Left kidney (tissue), 1 donor: ENCODE measurements at regions not wholly inside any gene's neighbourhood (a gene's known extent, or its start where the extent isn't known, plus 50 kb on each side); places are given as distances from the start of the nearest gene placed in this dataset.

Experiments
- DNase-seq: peaks from one replicate; pipeline ENCODE4 v3.0.0-alpha.2; 2013

GRCh38 chr1:200252531-200252930, 157.3 kb downstream of the ZNF281 start:
- DNase-seq, result no peak

- no peak for DNase-seq
These were observed 159.4 kb downstream of the ZNF281 start for GRCh38 chr1:200250469-200250868.

GRCh38 chr1:200248541-200248940, 161.3 kb downstream of the ZNF281 start:
- no peak for DNase-seq

GRCh38 chr1:200247518-200247917, 162.3 kb downstream of the ZNF281 start:
- peak; percentile 29 for DNase-seq

- DNase-seq, result no peak
These were observed 164.4 kb downstream of the ZNF281 start for GRCh38 chr1:200245473-200245872.

GRCh38 chr1:200243042-200243437, 166.8 kb downstream of the ZNF281 start:
- no peak for DNase-seq

GRCh38 chr1:200242110-200243041, 167.5 kb downstream of the ZNF281 start:
- DNase-seq, result peak; percentile 33

- no peak for DNase-seq
These were observed 169.2 kb downstream of the ZNF281 start for GRCh38 chr1:200240656-200241055.

GRCh38 chr1:200238311-200238710, 171.5 kb downstream of the ZNF281 start:
- no peak for DNase-seq

GRCh38 chr1:200237066-200237465, 172.8 kb downstream of the ZNF281 start:
- DNase-seq, result no peak

GRCh38 chr1:200234938-200235337, 174.9 kb downstream of the ZNF281 start:
- no peak for DNase-seq

- DNase-seq, result no peak
These were observed 176.4 kb downstream of the ZNF281 start for GRCh38 chr1:200233393-200233792.

GRCh38 chr1:200231787-200232231, 178.0 kb downstream of the ZNF281 start:
- no peak for DNase-seq

GRCh38 chr1:200230671-200231070, 179.2 kb downstream of the ZNF281 start:
- no peak for DNase-seq

- DNase-seq, result no peak
These were observed 181.3 kb downstream of the ZNF281 start for GRCh38 chr1:200228486-200228885.

- DNase-seq, result no peak
These were observed 181.8 kb downstream of the ZNF281 start for GRCh38 chr1:200228081-200228480.
